HUES64 (cell line): ENCODE measurements at regions not wholly inside any gene's neighbourhood (a gene's known extent, or its start where the extent isn't known, plus 50 kb on each side); places are given as distances from the start of the nearest gene placed in this dataset.

Experiments
- H3K27ac ChIP-seq: 2 replicates; pipeline ENCODE4 v1.7.0; 2013; ENCODE audit warnings: low read depth, low read length, inconsistent platforms
- H3K27me3 ChIP-seq: 2 replicates; pipeline ENCODE4 v1.6.1; 2013; ENCODE audit warnings: mild to moderate bottlenecking, low read length; ENCODE audit not compliant: insufficient read depth
- H3K36me3 ChIP-seq: 2 replicates; pipeline ENCODE4 v1.6.1; 2013; ENCODE audit warnings: mild to moderate bottlenecking, low read length; ENCODE audit not compliant: insufficient read depth
- H3K4me1 ChIP-seq: 2 replicates; pipeline ENCODE4 v1.6.1; 2013; ENCODE audit warnings: mild to moderate bottlenecking, low read length, moderate library complexity; ENCODE audit not compliant: insufficient read depth
- H3K4me3 ChIP-seq: 2 replicates; pipeline ENCODE4 v1.5.1; 2013; ENCODE audit warnings: mild to moderate bottlenecking, low read length, moderate library complexity
- H3K9ac ChIP-seq: 2 replicates; pipeline ENCODE4 v1.6.1; 2013; ENCODE audit warnings: mild to moderate bottlenecking, low read depth, low read length
- H3K9me3 ChIP-seq: 2 replicates; pipeline ENCODE4 v1.6.1; 2013; ENCODE audit warnings: low read depth, low read length; ENCODE audit not compliant: insufficient read depth
- WGBS: fragments of 150-250, 120-280 bp; methylation state at CpG from one replicate; pipeline ENCODE4 v1.1.7; 2013; ENCODE audit warnings: missing lambda C conversion rate; 5-methylcytosine and 5-hydroxymethylcytosine counted together

DNA sequence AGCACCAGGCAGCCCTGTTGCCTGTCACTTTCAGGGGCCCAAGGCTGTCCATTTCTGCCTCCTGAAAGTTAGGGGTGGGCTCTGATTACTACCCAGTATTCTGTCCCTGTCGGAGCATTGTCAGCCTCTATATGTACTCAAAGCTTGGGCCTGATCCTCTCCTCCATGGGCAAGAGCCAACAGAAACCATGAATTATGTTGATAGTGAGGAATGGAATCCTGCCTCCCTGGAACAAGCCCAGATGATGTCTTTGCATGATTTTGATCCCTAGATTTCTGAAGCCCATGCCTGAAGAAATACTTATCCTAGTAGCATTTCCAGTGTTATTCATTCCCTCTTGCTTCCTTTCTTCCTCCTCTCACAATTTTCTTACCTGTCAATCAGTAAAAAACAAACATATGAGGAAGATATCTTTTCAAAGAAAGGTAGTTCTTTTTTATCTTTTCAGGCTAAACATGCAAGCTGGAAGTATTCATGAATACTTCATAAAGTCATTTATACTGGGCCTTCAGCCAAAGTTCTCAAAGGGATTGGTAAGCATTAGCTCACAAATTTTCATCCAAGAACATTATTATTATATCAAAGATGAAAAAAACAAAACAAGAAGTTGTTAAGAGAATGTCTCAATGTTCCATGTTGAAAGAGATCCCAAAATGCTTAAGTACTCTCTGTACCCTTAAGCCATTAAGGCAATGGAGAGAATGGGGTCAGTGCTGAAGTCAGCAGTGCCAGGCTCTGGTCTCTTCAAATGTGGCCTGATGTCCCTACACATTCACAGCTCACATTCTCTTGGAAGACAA is 171.7 kb downstream of the NHLRC3 start:
- H3K27me3 ChIP-seq, result no peaks in the 10 kb centered on the region

DNA sequence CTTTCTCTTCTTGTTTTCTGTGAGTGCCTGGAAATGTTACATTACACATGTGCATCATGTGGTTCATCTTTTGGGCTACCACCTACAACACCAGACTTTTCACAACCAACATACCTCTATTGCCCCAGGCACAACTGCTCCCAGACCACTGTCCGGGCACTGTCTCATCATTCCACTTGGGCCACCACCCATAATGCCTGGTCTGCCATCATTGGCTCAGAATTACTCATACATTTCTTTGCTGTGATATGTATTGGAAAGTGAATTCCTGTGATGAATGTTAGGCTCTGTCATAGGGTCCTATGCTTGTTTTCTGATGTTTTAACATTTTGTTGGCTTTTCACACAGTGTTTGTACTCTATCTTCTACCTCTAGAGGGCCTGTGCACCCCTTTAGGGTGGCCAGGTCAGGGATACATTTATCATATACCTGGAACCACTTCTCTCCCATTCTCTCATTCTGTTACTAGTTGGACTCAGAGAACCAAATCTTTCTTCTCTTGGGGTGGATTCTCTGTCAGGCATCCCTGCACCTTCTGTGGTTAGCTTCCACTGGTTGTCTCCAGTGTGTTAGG is 172.8 kb downstream of the NHLRC3 start:
- Histone ChIP-seq H3K27ac (no peak overlapping the region), H3K27me3 (no peaks in the 10 kb centered on the region), H3K36me3 (no peaks in the 10 kb centered on the region), H3K4me3 (no peak overlapping the region), H3K9me3 (no peaks in the 10 kb centered on the region), H3K9ac (no peak overlapping the region), H3K4me1 (no peaks in the 10 kb centered on the region)
- 96% methylated on average over 1 of the region's 1 CpG for WGBS

More for the DNA sequence above, 171.7 kb downstream of the NHLRC3 start:
- Histone ChIP-seq H3K4me3 (no peak overlapping the region), H3K9me3 (no peaks in the 10 kb centered on the region), H3K27ac (no peak overlapping the region), H3K4me1 (no peaks in the 10 kb centered on the region), H3K36me3 (no peaks in the 10 kb centered on the region), H3K9ac (no peak overlapping the region)
- WGBS, result 93% methylated on average over 1 of the region's 1 CpG

DNA sequence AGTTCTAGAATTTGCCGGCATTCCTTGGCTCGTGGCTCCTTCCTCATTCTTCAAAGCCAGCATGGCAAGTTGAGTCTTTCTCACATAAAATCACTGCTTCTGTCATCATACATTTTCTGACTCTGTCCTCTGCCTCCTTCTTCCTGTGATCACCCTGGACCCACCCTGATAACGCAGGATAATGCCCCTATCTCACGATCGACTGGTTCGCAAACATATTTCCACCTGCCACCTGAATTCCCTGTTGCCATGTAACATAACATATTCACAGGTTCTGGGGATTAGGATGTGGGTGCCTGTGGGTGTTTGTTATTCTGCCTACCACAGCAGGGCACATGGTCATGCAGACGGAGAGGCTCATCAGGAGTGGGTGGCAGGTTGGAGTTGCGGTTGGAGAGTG is 177.7 kb downstream of the NHLRC3 start:
- 98% methylated on average over 8 of the region's 8 CpGs for WGBS
- no peaks in the 10 kb centered on the region for H3K9me3 ChIP-seq
- H3K27ac ChIP-seq, result no peak overlapping the region
- no peaks in the 10 kb centered on the region for H3K4me1 ChIP-seq
- no peaks in the 10 kb centered on the region for H3K36me3 ChIP-seq
- H3K9ac ChIP-seq, result no peak overlapping the region
- H3K4me3 ChIP-seq, result no peak overlapping the region
- no peaks in the 10 kb centered on the region for H3K27me3 ChIP-seq

DNA sequence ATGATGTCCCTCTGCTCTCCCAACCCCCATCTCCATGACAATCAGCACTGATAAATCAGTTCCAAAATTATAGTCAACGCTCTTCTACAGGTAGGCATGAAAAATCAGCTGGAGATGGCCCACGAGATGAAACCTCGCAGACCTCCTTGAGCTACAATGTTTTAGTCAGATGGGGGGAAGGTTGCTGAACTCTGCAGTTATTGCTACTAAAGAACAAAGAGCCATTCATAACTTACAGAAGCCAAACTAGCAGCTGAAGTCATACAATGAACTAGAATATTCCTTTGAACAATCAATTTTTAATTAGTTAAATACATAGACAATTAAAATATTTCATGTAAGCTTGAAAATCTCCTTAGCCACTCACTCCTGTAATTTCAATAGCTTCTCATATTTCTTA is 179.2 kb downstream of the NHLRC3 start:
- H3K9me3 ChIP-seq, result no peaks in the 10 kb centered on the region
- whole genome bisulfite sequencing, result 100% methylated on average over 3 of the region's 3 CpGs
- H3K4me3 ChIP-seq, result no peak overlapping the region
- no peaks in the 10 kb centered on the region for H3K36me3 ChIP-seq
- no peak overlapping the region for H3K27ac ChIP-seq
- no peak overlapping the region for H3K9ac ChIP-seq
- no peaks in the 10 kb centered on the region for H3K4me1 ChIP-seq
- H3K27me3 ChIP-seq, result no peaks in the 10 kb centered on the region

DNA sequence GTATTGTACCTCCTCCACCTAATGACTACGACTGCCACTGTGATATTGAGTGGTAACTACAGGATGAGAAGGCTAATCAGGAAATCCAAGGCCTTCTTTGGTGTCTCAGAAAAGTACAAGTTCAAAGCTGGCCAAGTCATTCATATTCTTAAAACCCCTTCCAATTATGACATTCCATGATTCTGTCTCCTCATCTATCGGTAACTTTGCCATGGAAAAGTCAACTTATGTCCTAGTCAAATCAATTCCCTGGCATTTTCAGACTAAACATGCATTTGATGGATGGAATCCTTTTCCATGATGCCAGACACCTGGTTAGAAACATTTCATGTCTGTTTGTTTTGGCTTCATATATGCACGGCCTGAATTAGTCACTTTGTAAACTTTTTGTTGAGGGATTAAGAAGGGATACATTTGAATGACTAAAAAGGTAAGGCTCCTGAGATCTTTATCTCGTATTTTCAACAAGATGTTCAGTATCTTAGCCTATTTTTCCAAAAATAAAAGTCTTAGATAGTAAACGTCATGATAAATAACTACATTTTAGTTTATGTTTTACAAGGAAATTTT is 186.5 kb downstream of the NHLRC3 start:
- Histone ChIP-seq H3K27ac (no peak overlapping the region), H3K9ac (no peak overlapping the region), H3K27me3 (no peaks in the 10 kb centered on the region), H3K9me3 (no peaks in the 10 kb centered on the region), H3K4me3 (no peak overlapping the region), H3K36me3 (no peaks in the 10 kb centered on the region), H3K4me1 (no peaks in the 10 kb centered on the region)
- 90% methylated on average over 3 of the region's 5 CpGs for WGBS

DNA sequence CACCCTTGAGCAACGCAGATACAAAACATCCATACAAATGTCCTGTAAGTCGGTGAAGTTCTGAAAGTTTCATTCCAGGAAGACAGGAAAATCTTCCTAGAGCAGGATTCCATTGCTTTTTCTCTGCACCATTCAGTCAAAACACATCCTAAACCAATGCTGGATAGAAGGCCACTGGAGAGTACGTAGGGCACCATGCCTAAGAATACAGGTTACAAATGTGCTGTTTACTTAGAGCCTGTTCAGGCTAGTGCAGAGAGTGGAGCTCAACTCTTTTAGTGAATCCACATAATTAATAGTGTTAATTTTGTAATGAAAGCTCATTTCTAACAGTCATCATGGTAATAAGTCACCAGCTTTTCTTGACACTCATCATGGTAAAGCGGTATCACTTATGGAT is 187.6 kb downstream of the NHLRC3 start:
- Histone ChIP-seq H3K27ac (no peak overlapping the region), H3K4me1 (no peaks in the 10 kb centered on the region), H3K4me3 (no peak overlapping the region), H3K36me3 (no peaks in the 10 kb centered on the region), H3K9ac (no peak overlapping the region), H3K27me3 (no peaks in the 10 kb centered on the region), H3K9me3 (no peaks in the 10 kb centered on the region)
- 88% methylated on average over 4 of the region's 4 CpGs for WGBS

DNA sequence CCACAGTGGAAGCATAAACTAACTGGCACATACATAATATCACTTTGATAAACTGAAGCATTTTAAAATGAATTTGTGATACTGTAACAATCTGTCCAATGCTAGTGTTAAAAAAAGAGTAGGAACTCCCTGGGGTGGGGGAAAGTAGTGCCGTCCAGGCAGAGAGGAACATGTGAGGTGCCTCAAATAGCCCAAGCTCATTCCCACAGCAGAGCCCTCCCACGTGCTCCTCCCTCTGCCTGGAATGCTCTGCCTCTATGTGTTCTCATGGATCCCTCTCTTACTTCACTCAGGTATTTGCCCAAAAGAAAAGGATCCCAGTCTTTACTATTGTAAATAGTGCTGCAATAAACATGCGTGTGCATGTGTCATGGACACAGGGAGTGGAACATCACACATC is 188.1 kb downstream of the NHLRC3 start:
- WGBS, result 81% methylated on average over 3 of the region's 3 CpGs
- H3K27ac ChIP-seq, result no peak overlapping the region
- H3K4me3 ChIP-seq, result no peak overlapping the region
- no peak overlapping the region for H3K9ac ChIP-seq
- no peaks in the 10 kb centered on the region for H3K9me3 ChIP-seq
- no peaks in the 10 kb centered on the region for H3K36me3 ChIP-seq
- H3K4me1 ChIP-seq, result no peaks in the 10 kb centered on the region
- no peaks in the 10 kb centered on the region for H3K27me3 ChIP-seq

DNA sequence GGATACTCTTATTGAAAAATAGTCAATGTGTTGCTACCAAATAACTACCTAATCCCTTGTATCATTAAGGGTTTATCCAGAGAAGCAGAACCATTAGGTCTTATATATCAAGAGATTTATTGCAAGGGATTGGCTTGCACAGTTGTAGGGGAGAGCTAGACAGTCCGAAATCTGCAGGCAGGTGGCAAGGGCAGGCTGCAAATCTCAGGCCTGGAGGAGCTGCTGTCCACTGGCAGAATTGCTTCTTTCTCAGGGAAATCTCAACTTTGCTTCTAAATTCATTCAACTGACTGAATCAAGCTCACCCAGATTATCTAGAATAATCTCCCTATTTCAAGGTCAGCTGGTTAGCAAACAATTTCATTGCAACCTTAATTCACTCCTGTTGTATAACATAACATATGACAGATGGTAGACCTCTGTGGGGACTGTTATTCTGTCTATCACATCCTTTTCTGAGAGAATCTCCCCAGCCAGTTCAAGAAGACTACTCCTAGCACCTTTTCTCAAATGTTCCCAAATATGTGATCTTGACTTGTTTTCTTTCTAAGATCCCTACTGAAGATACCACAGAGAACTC is 194.2 kb downstream of the NHLRC3 start:
- 0 out of 2 replicates have a peak, but pooled peaks cover 5% of the 10 kb centered on the region for H3K4me1 ChIP-seq
- no peaks in the 10 kb centered on the region for H3K27me3 ChIP-seq
- no peaks in the 10 kb centered on the region for H3K9me3 ChIP-seq
- WGBS, result 93% methylated on average over 1 of the region's 1 CpG
- no peak overlapping the region for H3K9ac ChIP-seq
- H3K4me3 ChIP-seq, result no peak overlapping the region
- H3K36me3 ChIP-seq, result no peaks in the 10 kb centered on the region
- H3K27ac ChIP-seq, result no peak overlapping the region

DNA sequence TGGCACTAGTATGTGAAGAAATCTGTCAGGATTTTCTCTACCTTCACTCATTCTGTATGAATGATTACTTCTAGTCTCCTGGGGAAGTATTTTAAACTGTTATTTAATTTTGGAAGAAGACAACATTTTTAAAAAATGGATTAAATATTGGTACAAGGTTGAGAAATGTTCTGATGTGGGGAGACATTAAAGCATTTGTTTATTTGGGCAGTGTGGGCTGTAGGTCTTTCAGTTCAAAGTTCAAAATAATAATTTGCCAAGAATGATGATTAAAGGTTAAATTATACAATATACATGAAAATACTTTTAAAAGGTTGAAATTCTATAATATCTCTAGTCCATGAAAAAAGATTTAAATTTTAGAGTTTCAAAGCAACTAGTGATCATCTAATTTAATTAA is 194.7 kb downstream of the NHLRC3 start:
- Histone ChIP-seq H3K9ac (no peak overlapping the region), H3K36me3 (no peaks in the 10 kb centered on the region), H3K27me3 (no peaks in the 10 kb centered on the region), H3K9me3 (no peaks in the 10 kb centered on the region), H3K4me1 (0 out of 2 replicates have a peak, but pooled peaks cover 5% of the 10 kb centered on the region), H3K4me3 (no peak overlapping the region), H3K27ac (no peak overlapping the region)

DNA sequence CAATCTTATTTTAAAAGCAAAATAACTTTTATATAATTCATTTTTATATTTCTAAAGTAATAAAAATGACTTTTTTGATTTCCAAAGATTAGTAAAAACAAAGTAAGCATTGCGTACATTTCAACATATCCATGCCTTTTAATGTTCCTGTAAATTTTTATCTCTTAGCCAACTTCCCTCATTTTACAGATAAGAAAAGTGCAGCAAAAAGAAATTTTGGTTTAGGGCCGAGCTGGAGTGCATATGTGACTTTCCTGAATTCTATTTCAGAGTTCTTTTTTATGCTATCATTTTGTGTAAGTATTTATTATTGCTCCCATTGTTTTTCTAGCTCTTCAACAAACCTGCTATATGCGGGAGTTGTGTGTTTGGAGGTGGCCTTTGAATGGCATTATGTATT is 195.3 kb downstream of the NHLRC3 start:
- 94% methylated on average over 3 of the region's 3 CpGs for WGBS
- H3K4me1 ChIP-seq, result 0 out of 2 replicates have a peak, but pooled peaks cover 5% of the 10 kb centered on the region
- H3K36me3 ChIP-seq, result no peaks in the 10 kb centered on the region
- H3K27ac ChIP-seq, result no peak overlapping the region
- H3K9me3 ChIP-seq, result no peaks in the 10 kb centered on the region
- H3K4me3 ChIP-seq, result no peak overlapping the region
- H3K9ac ChIP-seq, result no peak overlapping the region
- H3K27me3 ChIP-seq, result no peaks in the 10 kb centered on the region

DNA sequence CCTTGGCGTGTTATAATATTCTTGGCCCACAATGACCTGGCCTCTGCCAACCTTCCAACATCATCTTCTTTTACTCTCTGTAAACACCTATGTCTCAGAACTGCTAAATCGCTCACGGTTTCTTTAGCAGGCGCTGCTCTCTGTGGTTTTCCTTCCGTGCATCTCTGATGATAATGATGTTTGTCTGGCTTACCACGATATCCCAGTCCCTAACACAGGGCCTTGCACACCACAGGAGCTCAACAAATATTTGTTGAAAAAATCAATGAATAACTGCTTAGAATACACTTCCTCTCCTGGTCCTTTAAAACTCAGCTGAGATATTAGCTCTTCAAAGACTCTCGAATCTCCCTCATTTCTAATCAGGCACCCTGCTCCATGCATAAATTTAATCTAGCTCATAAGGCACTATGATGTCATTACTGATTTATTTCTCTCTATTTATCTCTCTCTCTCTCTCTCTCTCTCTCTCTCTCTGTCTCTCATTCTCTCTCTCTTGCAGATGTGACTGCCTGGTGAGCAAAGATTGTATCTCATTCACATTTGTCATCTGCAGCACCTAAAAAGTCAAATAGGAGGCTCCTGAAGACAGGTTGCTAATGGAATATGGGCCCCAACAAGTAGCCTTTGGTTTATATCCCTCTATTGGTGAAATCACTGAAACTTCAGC is 206.4 kb downstream of the NHLRC3 start:
- WGBS, result 97% methylated on average over 7 of the region's 7 CpGs
- Histone ChIP-seq H3K4me3 (no peak overlapping the region), H3K4me1 (no peaks in the 10 kb centered on the region), H3K9me3 (no peaks in the 10 kb centered on the region), H3K36me3 (no peaks in the 10 kb centered on the region), H3K9ac (no peak overlapping the region), H3K27ac (no peak overlapping the region), H3K27me3 (no peaks in the 10 kb centered on the region)
